Fibroblast of skin of right quadriceps (primary cell): ENCODE measurements at regions not wholly inside any gene's neighbourhood (a gene's known extent, or its start where the extent isn't known, plus 50 kb on each side); places are given as distances from the start of the nearest gene placed in this dataset.
"Not testable (repeated sequence)": the region's sequence is repeated elsewhere in the genome, so short reads cannot be mapped to it uniquely, and the experiment has no call there.

ENCODE experiments used
- DNase-seq: peaks from one replicate; pipeline ENCODE4 v3.0.0-alpha.2; 2013

DNA sequence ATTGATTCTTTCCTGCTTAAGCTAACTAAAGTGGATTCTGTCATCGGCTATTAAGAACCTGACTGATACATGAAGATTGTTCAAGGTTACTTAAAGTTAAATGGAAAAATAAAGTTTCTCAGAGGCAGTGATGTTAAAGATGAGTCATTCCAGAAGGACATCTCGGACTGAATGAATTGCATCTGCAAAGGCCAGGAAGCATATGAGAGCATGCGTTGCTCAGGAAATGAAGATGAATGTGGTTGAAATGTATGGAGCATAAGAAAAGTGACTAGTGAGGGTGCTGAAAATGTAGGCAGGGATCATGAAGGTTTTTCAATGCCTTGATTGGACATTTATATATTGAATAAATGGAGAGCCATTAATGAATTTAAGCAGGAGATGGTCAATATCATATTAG lies 133.9 kb upstream of the GHITM start:
- DNase-seq = no peak

DNA sequence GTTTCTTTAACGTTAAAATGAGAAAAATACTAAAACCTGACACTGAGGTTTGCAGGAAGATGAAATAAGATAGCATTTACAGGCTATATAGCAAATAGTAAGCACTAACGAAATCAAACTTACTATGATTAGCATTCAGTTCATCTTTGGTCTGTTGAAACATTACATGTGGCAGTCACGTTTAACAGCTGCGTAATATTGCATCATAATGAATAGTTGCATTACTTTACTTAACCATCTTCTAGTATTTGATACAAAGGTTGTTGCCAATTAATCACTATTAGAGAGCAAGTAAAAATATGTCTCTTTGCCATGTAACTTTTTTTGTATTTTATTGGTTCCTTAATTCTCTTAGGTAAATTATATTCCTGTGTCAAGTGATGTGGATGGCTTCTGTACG lies 131.8 kb upstream of the GHITM start:
- DNase-seq = no peak

DNA sequence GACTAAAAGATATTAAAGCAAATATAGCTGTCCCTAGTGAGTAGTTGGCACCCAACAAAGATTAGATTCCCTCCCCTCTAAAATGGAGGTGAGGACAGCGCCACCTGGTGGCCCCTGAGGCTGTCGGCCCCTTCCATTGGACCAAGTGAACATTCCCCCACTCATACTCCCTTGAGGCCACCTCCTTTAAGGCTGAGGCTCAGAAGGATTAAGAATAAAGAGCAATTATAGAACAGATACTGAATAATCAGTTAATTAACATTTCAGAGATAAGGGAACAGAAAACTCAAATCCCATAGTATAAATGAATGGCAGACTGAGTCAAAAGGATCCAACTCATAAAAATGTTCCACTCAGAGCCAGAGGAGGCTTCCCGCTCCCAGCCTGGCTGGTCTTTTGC lies 130.4 kb upstream of the GHITM start:
- no peak for DNase-seq

DNA sequence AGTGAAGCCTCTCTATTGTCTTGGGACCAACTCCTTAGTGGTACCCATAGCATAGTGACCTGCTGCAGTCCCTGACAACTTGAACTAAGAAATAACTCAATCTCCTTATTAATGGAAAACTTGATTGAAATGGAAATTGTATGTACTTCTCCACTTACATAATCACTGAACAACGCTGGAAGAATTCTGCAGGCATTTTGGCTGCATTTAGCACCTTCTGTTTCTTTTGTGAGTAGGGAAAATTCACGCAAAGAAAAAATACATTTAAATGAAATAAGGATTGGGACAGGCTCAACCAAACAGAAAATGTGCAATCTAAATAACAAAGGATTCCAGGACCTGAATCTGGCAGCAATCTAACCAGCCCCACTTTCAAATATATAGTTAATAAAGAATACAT lies 126.9 kb upstream of the GHITM start:
- DNase-seq = no peak

DNA sequence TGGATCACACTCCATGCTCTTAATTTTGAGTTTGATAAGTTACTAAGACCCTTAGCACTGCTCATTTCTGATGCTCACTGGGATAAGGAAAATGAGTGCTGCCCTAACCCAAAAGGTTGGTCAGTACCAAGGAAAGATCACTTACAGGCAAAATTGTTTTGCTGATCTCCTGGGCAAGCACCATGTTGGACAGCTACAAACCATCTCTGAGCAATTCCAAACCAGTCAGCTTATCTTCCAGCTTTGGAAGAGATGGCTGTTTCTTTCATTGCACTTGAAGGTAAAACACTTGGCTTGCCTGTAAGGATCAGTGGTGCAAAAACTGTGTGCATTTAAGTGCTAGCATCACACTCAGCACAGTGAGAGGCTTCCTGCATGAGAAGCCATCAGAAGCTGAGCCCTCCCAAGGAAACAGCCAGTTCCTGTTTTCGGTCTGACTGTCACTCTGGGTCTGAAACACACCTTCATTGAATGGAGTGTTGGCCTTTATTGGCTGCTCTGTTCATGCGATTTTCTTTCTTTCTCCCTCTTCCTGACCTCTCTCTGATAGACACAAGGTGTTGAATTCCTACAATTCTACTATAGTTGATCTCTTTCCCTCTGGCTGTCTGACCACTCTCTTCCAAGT lies 126.4 kb upstream of the GHITM start:
- no peak for DNase-seq

DNA sequence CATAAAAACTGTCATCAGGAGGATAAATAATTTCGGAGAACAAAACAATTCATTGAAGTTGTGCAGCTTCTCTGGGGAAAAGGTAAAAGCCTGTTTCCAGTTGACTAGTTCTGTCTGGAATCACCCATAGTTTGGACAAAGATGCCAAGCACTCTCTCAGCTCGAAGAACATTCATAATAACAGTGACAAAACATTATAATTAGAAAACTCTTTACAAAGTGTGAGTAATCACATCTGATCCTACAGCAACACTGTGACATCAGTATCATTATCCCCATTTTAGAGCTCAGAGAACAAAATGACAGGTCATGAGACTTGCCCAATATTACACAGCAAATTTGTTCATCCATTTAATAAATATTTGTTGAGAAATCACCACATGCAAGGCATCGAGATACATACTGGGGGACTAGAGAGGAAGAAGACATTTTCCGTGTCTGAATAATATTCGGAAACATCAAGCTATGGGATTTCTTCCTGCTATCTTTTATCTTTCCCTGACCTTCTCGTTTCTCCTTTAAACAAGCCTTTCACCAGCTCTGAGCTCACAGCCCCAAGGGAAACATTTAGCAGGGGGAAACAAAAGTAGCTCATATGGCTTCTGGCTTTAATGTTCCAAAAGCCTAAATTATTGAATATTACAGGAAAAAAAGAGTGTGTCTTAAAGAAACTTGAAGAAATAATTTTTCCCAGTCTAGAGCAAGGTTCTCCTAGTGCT lies 123.3 kb upstream of the GHITM start:
- DNase-seq = no peak

DNA sequence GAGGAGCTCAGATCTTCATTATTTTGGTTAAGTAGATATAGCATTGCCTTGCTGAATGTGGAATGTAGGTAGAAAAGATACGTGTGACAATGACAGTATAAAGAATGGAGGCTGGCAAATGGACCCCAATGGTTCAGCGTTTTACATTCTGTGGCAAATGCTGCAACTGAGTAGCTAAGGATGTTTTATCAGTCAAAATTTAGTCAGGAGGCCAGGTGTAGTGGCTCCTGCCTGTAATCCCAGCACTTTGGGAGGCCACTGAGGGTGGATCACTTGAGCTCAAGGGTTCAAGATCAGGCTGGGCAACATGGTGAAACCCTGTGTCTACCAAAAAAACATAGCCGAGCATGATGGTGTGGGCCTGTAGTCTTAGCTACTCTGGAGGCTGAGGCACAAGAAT lies 120.5 kb upstream of the GHITM start:
- no peak for DNase-seq

DNA sequence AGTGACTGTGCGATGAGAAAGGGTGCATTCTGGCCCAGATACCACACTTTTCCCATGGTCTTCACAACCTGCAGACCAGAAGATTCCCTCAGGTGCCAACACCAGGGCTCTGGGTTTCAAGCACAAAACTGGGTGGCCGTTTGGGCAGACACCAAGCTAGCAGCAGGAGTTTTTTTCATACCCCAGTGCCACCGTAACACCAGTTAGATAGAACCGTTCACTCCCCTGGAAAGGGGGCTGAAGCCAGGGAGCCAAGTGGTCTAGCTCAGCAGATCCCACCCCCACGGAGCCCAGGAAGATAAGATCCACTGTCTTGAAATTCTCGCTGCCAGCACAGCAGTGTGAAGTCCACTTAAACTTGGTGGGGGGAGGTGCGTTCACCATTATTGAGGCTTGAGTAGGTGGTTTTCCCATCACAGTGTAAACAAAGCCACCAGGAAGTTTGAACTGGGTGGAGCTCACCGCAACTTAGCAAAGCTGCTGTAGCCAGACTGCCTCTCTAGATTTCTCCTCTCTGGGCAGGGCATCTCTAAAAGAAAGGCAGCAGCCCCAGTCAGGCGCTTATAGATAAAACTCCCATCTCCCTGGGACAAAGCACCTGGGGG lies 119.4 kb upstream of the GHITM start:
- DNase-seq = not testable (repeated sequence)

DNA sequence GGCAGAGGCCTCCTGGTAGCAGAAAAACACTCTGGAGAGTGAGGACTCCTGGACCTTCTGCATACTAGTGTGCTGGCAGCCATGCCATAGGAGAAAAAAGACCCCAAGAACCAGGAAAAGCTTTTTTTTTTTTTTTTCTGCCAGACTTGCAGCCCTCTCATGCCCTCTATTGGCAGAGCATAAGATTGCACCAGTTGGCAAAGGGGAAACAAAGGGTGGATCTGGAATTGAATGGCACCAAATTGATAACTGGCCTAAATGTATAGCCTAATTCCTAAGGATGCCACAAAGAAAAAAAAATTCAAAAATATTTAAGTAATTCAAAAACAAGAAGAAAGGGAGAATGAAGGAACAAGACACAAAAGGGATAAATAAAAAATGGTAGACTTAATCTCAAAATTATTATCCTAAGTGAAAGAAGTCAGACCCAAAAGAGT lies 112.5 kb upstream of the GHITM start:
- DNase-seq = no peak

DNA sequence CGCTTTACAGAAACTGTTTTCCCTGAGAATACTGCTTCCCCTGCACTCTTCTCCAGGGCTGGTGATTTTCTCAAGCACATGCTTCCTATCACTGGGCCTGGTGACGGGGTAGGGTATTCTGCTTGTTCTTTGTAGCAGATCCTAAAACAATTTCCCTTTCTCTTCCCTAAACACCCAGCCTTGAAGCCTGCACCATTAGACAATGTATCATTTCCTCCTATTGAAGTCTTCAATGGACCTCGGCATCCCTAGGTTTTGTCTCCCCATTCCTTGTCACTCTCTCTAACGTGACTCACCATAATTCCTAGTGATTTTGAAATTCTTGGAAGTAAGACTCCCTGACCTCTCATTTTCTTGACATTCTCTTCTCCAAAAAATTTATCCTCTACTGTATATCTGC lies 109.5 kb upstream of the GHITM start:
- no peak for DNase-seq

DNA sequence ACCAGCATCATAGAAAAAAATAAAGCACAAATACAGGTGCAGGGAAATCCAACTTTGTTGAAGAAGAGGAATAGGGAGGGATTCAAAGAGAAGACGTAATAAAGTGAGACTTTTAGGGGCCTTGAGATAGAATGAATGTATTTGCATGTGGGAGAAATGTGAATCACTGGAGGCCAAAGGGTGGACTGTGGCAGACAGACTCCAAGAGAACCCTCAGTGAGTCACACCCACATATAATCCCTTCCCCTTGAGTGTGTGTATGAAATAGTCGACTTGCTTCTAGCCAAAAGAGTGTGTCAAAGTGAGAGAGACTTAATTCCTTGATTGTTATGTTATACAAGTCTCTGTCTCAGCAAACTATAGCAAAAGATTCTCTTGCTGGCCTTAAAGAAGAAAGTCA lies 101.3 kb upstream of the GHITM start:
- no peak for DNase-seq

DNA sequence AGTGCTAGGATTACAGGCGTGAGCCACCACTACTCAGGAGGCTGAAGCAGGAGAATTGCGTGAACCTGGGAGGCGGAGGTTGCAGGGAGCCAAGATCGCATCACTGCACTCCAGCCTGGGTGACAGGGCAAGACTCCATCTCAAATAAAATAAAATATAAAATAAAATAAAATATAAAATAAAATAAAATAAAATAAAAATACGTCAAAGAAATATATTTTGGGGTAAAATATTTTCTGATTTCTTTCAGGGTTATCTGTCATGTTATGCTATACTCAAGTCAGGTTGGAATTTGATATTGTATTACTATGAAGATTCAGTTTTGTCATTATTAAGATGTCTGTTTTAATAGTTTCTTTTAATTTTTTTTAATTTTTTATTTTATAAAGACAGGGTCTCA lies 99.4 kb upstream of the GHITM start:
- no peak for DNase-seq

DNA sequence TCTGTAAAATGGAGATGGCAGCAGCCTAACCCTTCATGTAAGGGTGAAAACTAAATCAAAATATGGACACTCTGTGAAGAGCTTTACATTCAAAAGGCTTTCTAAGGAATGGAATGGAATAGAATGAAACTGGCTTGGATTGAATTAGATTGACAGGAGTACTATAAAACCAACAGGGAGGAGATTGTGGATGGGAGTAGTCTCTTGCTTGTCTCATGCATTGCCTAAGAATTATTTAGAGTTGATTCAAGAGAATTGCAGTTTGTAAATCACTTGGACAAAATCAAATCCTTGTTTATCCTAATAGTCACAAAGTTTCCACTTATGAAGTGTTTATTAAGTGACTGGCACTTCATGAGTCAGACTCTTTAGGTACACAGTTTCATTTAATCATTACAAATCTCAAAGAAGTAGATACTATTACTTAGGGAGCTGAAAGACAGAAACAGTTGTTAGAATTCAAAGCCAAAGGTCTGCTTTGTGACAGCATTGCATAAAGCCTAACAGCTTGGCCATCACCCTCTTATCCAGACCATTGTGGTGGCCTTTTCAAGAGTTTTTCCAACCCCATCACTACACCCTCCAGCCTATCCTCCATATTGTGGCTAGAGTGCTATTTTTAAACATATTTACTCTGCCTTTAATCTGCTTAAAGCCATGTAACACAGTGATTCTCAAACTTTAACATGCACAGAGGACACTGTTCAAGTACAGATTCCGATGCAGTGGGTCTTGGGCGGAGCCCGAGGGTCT lies 91.9 kb upstream of the GHITM start:
- DNase-seq = no peak

DNA sequence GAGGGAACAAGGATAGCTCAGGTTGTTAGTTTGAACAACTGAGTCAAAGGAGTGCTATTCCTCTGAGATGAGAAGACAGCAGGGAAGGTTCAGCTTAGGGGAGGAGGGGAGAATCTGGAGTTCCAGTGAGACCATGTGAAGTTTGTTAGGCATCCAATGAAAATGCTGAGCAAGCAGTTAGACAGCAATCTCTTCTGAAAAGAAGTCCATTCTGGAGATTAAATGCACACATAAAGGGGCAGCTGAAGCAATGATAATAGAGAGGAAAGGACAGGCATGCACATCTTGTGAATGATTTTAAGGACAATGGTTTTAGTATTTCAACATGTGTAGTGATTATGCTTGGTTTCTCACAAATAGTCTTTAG lies 89.7 kb upstream of the GHITM start:
- no peak for DNase-seq

DNA sequence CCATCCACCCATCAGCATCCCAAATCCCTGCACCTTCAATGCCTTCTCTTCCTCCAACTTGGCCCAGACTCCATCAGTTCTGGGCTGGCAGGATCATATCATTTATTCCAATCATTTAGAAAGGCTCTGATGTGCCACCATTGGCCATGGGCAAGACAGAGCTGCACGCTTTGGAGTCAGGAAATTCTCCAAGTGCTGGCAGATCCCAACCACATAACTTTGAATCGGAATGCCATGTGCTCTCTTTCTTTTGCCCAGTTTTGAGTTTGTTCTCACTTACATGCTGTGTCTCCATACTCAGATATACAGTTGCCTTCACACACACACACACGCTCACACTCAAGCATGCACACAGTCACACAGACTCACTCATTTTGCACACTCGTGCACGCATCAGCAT lies 85.7 kb upstream of the GHITM start:
- DNase-seq = no peak

DNA sequence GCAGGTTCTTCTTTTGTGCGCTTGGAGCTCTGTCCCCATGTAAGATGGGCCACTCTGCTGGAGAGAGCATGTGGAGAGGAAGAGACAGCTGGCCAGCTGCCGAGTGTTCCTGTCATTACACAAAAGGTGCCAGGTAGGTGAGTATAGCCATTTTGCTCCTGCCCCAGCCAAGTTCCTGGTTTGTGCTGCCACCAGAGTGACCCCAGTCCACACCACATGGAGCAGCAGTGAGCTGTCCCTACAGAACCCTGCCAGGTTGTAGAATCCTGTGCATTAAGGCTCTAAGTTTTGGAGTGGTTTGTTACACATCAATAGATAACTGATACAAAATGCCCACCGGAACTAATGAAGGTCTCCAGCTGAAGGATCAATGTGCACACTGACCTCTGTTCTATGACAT lies 84.6 kb upstream of the GHITM start:
- no peak for DNase-seq

DNA sequence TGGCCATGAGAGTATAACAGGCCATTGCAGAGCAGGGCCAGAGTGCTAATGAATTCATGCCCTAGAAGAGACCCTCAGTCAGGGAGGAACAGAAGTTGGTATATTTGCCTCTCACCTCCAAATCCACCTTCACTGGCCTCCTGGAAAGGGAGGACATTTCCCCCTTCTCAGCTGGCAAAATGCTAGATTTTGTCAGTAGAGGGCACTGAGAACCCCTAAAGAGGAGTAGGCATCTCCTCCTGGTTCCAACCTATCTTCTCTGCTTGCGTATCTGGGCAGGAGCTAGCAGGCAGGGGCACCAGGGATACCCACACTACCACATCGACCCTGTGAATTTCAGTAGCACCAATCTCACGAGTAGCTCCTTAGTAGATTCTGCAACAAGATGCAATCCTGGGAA lies 79.8 kb upstream of the GHITM start:
- no peak for DNase-seq

DNA sequence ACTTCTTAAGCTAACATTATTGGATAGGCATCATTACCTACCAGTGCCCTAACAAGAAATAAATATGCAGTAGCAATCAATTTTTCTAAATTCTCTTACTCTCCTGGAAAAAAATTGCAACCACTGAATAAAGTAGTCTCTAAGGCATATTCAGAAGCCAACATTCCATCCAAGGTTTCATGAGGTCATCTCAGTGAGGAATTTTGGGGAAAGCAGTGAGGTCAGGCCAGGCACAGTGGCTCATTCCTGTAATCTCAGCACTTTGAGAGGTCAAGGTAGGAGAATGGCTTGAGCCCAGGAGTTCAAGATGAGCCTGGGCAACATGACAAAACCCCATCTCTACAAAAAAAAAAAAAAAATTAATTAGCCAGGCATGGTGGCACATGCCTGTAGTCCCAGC lies 75.9 kb upstream of the GHITM start:
- no peak for DNase-seq

DNA sequence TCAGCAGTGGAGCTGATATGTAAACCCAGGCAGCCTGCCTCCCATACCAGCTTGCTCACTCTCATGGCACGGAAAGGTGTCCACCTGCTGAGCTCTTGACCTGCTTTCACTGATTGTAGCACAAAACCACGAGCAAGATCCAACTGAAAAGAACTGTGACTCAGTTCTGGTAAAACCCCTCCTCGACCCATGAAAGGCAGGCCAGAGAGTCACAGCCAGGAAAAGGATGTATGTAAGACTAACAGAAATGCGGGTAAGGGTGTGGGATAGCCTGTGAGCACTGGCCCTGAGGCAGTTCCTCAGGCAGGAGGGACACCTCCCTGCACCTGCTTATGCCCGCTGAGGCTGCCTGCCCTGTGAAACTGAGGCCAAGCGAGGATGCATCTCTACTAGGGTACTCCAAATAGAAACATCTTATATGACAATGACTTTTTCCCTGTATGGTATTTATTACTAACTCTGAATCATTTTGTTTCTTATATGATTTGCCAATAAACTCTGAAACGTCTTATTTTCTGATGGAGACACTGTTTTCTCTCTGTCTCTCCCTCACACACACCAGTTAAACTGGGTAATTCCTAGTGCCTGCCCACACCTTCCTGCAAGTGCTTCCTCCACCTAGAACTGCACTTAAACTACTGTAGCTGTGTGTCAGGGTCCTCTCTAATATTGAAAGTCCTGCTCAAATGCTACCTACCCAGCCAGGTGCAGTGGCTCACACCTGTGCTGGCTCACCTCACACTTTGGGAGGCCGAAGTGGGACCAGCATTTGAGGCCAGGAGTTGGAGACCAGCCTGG lies 73.3 kb upstream of the GHITM start:
- no peak for DNase-seq

DNA sequence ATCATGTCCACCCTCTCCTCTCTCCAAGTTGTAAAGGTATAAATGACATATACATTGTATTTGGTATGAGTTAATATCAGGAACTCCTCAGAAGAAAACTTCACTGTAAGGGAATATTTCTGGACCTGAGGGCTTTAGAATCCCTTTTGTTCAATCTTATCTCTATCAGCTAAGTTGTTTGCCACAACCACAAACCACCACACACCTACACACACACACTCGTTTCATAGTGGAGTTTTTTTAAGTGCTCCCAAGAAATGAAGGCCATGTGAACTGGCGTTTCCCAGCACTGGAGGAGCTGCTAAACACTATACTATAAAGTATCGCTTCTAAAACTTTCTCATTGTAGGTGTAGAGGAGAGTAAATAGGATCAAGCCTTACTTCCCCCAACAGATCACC lies 64.8 kb upstream of the GHITM start:
- no peak for DNase-seq

DNA sequence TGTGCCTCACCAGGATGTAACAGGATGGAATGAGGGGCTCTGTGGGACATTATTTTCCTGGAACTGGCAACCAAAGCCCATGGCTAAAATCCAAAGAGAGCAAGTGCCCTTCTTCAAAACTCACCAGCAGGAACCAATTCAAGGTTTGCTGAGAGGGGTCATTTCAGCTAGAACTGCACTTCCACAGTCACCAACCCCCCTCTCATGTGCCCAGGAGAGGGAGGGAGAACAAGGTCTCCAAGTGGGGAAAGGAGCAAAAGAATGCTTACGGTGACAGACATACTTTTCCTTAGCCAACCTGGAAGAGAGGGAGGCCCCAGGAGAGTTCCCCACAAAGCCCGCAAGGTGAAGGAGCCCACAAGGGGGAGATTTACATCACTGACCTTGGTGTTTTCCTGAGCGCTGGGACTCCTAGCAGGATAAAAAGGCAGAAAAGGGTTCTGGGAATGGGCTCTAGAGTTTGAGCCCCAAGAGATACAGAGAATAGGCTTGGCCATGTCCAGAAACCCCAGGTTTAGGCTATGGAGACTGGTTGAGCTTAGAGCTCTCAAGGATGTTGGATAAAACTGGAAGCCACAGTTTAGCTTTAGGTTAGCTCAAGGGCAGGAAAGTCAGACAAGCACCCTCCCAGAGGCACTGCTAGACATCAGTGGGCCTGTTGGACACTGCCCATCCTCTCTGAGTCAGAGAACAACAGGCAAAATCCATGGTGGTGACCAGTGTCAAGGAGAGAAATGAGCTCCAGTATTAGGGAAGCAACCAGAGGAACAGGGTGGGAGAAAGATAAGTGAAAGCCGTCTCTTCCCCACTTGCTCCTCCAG lies 63.9 kb upstream of the GHITM start:
- no peak for DNase-seq

DNA sequence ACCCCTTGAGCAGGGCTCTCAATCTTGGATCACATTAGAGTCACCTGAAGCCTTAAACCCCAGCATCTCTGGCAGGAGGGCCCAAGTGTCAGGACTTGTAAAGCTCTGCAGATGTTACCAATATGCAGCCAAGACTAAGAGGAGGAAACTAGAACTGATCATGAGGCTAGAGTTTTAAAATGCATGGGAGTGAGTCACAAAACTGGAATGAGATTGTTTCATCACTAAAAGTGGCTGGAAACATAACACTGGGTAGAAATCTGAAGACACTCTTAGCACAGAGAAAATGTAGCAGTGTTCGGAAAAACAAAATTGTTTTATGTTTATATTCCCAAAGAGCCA lies 63.3 kb upstream of the GHITM start:
- DNase-seq = peak; percentile 78
